Loucy (cell line): ENCODE measurements at regions not wholly inside any gene's neighbourhood (a gene's known extent, or its start where the extent isn't known, plus 50 kb on each side); places are given as distances from the start of the nearest gene placed in this dataset.

Experiments used
- EZH2phosphoT487 ChIP-seq: fragments of 200-600 bp; IDR thresholded peaks from 2 replicates; pipeline ENCODE4 v1.6.1; 2018; ENCODE audit warnings: antibody characterized with exemption, mild to moderate bottlenecking, moderate library complexity, borderline replicate concordance
- TF ChIP-seq, protein P1 (sequence below): fragments of 200-600 bp; sonication (generic); conservative IDR thresholded peaks from 2 replicates; pipeline ENCODE4 v1.5.1; 2014; ENCODE audit warnings: mild to moderate bottlenecking, antibody characterized with exemption, low read length

DNA sequence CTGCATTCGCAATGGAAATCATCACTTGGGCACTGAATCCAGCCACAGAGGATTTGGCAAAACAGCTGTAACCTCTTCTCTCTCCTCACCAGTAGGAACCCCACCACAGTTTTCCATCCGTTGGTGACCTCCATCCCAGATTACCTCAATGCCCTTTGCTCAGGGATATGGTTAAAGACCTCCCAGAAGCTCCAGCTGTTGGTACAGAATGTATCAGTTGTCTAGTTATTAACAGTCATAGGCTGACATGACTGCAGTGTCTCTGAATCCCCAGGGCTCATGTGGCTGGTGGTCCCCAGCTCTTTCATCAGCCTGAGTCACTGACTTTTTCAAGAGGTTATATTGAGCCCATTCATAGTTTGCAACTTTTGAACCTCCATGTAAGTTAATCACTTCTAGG lies 189.8 kb upstream of the HHIP start:
- TF ChIP-seq, protein P1, sequence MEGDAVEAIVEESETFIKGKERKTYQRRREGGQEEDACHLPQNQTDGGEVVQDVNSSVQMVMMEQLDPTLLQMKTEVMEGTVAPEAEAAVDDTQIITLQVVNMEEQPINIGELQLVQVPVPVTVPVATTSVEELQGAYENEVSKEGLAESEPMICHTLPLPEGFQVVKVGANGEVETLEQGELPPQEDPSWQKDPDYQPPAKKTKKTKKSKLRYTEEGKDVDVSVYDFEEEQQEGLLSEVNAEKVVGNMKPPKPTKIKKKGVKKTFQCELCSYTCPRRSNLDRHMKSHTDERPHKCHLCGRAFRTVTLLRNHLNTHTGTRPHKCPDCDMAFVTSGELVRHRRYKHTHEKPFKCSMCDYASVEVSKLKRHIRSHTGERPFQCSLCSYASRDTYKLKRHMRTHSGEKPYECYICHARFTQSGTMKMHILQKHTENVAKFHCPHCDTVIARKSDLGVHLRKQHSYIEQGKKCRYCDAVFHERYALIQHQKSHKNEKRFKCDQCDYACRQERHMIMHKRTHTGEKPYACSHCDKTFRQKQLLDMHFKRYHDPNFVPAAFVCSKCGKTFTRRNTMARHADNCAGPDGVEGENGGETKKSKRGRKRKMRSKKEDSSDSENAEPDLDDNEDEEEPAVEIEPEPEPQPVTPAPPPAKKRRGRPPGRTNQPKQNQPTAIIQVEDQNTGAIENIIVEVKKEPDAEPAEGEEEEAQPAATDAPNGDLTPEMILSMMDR: no peak
- TF ChIP-seq EZH2phosphoT487: no peak
